ENCODE measurements at regions not wholly inside any gene's neighbourhood (a gene's known extent, or its start where the extent isn't known, plus 50 kb on each side); places are given as distances from the start of the nearest gene placed in this dataset.

DNA sequence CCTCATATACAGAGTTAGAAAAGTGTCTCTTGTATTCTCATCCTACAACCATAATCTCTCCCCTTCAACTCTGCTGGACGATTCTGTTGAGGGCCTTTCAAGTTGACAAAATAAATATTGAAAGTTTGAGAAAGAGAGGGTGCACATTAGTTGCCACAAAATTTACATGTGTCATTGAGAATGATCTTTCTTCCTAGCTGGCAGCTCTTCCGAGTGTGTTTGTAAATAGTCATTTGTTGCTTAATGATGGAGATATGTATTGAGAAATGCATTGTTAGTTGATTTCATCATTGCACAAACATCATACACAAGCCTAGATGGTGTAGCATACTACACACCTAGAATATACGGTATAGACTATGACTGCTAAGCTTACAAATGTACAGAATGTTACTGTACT is 632.8 kb upstream of the AMOT start:
- TF ChIP-seq, protein P1, sequence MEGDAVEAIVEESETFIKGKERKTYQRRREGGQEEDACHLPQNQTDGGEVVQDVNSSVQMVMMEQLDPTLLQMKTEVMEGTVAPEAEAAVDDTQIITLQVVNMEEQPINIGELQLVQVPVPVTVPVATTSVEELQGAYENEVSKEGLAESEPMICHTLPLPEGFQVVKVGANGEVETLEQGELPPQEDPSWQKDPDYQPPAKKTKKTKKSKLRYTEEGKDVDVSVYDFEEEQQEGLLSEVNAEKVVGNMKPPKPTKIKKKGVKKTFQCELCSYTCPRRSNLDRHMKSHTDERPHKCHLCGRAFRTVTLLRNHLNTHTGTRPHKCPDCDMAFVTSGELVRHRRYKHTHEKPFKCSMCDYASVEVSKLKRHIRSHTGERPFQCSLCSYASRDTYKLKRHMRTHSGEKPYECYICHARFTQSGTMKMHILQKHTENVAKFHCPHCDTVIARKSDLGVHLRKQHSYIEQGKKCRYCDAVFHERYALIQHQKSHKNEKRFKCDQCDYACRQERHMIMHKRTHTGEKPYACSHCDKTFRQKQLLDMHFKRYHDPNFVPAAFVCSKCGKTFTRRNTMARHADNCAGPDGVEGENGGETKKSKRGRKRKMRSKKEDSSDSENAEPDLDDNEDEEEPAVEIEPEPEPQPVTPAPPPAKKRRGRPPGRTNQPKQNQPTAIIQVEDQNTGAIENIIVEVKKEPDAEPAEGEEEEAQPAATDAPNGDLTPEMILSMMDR (IDR thresholded peaks at IDR 0.05), result no peak

DNA sequence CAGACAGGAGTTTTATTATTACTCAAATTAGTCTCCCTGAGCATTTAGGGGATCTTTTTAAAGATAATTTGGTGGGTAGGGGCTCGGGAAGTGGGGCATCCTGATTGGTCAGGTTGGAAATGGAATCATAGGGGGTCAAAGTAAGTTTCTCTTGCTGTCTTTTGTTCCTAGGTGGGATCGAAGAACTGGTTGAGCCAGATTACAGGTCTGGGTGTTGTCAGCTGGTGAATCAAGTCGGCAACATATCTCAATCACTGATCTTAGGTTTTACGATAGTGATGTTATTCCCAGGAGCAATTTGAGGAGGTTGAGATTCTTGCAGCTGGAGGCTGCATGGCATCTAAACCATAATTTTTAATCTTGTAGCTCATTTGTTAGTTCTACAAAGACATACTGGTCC is 629.5 kb upstream of the AMOT start:
- TF ChIP-seq, protein P1 (IDR thresholded peaks at IDR 0.05), result no peak

DNA sequence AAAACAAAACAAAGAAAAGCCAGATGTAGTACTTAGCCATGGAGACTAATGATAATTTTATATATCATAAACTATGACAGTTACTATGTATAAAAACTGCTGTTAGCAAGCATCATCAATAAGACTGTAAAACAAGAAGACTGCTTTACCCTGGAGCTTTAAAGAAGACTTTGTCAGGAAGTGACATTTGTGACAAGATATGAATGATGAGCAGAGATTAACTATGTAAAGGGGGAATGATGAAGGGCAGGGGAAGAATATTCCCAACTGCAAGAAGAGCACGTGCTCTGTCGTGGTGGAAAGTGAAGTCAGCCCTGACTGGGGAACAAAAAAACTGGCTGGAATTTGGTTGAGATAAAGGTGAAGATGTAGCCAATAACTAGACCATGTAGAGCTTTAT is 617.1 kb upstream of the AMOT start:
- TF ChIP-seq, protein P1 (IDR thresholded peaks at IDR 0.05), result no peak

GRCh38 chrX:113455582-113455981 is 615.0 kb upstream of the AMOT start:
- TF ChIP-seq, protein P1 (IDR thresholded peaks at IDR 0.05), result no peak

DNA sequence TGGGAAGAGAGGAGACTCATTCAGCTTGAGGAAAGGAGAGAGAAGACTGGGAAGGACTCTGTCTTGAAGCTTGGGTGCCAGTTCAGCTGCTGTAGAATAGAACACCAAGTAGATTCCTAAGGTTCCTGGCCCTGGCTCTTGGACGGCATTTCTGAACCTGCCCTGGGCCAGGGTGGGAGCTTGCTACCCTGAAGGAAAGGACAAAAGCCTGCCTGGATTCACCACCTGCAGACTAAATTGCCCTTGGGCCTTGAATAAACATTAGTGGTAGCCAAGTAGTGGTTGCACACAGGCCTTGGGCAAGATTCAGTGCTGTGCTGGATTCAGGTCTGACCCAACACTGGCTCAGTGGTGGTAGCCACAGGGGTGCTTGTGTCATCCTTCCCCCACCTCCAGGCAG is 588.4 kb upstream of the AMOT start:
- TF ChIP-seq, protein P1 (IDR thresholded peaks at IDR 0.05), result no peak

- TF ChIP-seq, protein P1 (IDR thresholded peaks at IDR 0.05), result no peak
Measured at GRCh38 chrX:113422323-113422722, 581.7 kb upstream of the AMOT start.

DNA sequence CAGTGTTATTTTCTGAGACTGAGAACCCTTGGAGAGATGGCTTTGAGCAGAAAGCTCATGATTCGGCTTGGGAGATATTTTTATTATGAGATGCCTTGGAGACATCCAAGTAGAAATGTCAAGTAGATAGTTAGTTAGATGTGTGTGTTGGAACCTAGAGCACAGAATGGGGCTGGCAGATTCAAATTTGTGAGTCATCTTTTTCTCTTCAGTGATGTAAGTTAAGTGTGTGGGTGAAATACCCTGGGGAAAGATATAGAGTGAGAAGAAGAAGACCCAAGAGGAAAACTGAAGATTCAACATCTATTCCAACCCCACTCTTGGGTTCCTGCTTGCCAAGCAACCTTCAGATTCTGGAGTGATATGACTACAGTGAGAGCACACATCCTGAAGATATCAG is 580.8 kb upstream of the AMOT start:
- TF ChIP-seq, protein P1 (IDR thresholded peaks at IDR 0.05), result no peak

GRCh38 chrX:113412106-113412505 is 571.5 kb upstream of the AMOT start:
- TF ChIP-seq, protein P1 (IDR thresholded peaks at IDR 0.05), result no peak
